GM21737 (cell line): ENCODE measurements at regions not wholly inside any gene's neighbourhood (a gene's known extent, or its start where the extent isn't known, plus 50 kb on each side); places are given as distances from the start of the nearest gene placed in this dataset.

Experiments
- ATAC-seq: cut with Tn5 transposase; IDR thresholded peaks from one replicate; pipeline ENCODE4 v1.9.1; 2021; ENCODE audit warnings: mild to moderate bottlenecking, moderate library complexity; ENCODE audit not compliant: unreplicated experiment

- no peak for ATAC-seq
Measured at GRCh38 chr13:82740442-82740841, 1141.8 kb downstream of the SLITRK1 start.

- no peak for ATAC-seq
Measured at GRCh38 chr13:82739881-82740280, 1142.4 kb downstream of the SLITRK1 start.

- ATAC-seq: no peak
Measured at GRCh38 chr13:82729401-82729800, 1152.9 kb downstream of the SLITRK1 start.

GRCh38 chr13:82720986-82721385 is 1161.3 kb downstream of the SLITRK1 start:
- no peak for ATAC-seq

GRCh38 chr13:82719987-82720386 is 1162.3 kb downstream of the SLITRK1 start:
- ATAC-seq: no peak

- ATAC-seq: no peak
Measured at GRCh38 chr13:82717249-82717648, 1165.0 kb downstream of the SLITRK1 start.

GRCh38 chr13:82713687-82714405 is 1168.4 kb downstream of the SLITRK1 start:
- no peak for ATAC-seq

GRCh38 chr13:82702513-82702912 is 1179.8 kb downstream of the SLITRK1 start:
- no peak for ATAC-seq

- ATAC-seq: no peak
Measured at GRCh38 chr13:82701020-82701419, 1181.3 kb downstream of the SLITRK1 start.

- ATAC-seq: no peak
Measured at GRCh38 chr13:82698941-82699340, 1183.3 kb downstream of the SLITRK1 start.

GRCh38 chr13:82698383-82698782 is 1183.9 kb downstream of the SLITRK1 start:
- ATAC-seq: no peak

GRCh38 chr13:82693607-82694006 is 1188.7 kb downstream of the SLITRK1 start:
- ATAC-seq: no peak

- ATAC-seq: peak; percentile 72
Measured at GRCh38 chr13:82688400-82688994, 1193.8 kb downstream of the SLITRK1 start.

GRCh38 chr13:82687884-82688283 is 1194.4 kb downstream of the SLITRK1 start:
- no peak for ATAC-seq

- ATAC-seq: no peak
Measured at GRCh38 chr13:82681535-82681934, 1200.7 kb downstream of the SLITRK1 start.

GRCh38 chr13:82678052-82678451 is 1204.2 kb downstream of the SLITRK1 start:
- no peak for ATAC-seq

GRCh38 chr13:82675024-82675423 is 1207.2 kb downstream of the SLITRK1 start:
- no peak for ATAC-seq

- ATAC-seq: no peak
Measured at GRCh38 chr13:82674546-82674945, 1207.7 kb downstream of the SLITRK1 start.

- ATAC-seq: no peak
Measured at GRCh38 chr13:82672248-82672647, 1210.0 kb downstream of the SLITRK1 start.

- no peak for ATAC-seq
Measured at GRCh38 chr13:82664183-82664582, 1218.1 kb downstream of the SLITRK1 start.

- no peak for ATAC-seq
Measured at GRCh38 chr13:82661126-82661525, 1221.1 kb downstream of the SLITRK1 start.

- ATAC-seq: no peak
Measured at GRCh38 chr13:82658811-82659210, 1223.5 kb downstream of the SLITRK1 start.

GRCh38 chr13:82657471-82657870 is 1224.8 kb downstream of the SLITRK1 start:
- ATAC-seq: no peak
